Muscle of back (tissue), 3 donors: ENCODE measurements at regions not wholly inside any gene's neighbourhood (a gene's known extent, or its start where the extent isn't known, plus 50 kb on each side); places are given as distances from the start of the nearest gene placed in this dataset.
A peak's percentile ranks its signal among the peaks of the same experiment; 100 is the strongest.
"Not testable (repeated sequence)": the region's sequence is repeated elsewhere in the genome, so short reads cannot be mapped to it uniquely, and the experiment has no call there.

Experiments
- DNase-seq, 3 donors: peaks; one replicate each; pipeline versions ENCODE4 v3.0.0 to v3.0.0-alpha.2; 2013

GRCh38 chr6:164700497-164700896 is 608.9 kb downstream of the C6orf118 start:
- DNase-seq: no peak

DNA sequence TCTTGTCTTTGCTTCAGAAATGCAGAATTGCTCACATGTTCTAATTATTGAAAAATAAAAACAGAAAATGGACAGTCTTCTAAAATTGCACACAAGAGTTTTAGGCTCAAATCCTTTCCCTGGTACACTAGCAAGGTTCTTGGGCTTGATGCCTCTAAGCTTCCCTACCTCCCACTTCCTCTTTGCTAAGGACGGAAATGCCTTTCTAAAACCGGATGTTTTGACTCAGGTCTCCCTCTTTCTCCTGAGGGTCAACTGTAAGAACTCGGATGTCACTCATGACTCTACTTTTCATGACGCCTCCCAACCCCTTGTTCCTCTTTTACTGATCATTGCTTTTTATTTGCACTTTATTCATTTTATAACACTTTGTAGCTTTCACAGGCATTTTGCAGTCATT is 613.5 kb downstream of the C6orf118 start:
- DNase-seq: no peak

DNA sequence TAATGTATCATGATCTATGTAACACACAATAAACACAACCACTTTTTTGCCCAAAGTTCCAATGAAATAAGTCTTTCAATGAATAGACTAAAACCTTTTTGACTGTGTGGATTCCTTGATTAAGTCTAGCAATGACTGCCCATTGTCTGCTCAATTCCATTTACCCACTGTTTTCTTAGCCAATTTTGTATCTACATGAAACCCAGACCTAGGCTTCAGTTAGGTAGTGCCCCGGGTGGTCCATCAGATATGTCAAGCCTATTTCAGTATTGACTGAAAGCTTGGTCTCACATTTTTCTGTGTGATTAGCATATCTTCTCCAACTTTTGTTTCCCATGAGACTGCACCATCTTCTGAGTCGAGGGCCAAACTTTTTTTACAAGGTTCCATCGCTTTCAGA is 615.0 kb downstream of the C6orf118 start:
- peak in 1 of 3 donors; percentile 2 for DNase-seq

- peak; percentile 64 to 92 (median 75) for DNase-seq
Observed at GRCh38 chr6:164693944-164694343, 615.5 kb downstream of the C6orf118 start.

DNA sequence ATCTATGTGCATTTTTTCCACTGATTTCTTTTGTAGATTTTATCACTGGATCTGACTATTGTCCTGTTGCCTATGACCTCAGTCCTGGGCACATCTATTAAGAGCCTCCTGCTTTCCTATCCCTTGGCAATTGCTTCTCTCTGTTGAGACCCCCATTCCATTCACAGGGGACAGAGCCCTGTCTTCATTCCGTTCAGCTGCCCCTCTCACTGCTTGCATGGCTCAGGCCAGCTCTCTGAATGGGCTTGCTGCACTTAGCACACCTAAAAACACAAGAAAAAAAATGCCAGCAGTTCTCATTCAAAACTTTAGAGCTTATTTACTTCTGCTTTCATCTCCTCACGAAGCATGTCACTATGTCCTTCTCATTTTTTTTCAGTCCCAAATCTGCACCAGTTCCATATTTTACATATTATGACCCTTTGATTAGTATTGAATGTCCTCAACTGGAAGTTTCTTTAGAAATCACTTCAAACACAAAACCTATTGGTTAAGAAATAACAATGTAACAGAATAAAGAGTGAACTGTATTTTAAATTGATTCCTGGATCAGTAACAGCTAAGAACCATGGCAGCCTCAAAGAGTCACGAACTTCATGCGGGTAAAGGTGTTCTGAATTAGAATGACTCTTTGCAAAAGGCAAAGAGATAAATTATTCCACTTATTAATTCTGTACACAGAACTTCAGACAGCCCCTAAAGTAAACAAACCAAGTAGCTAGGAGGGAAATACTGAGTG is 616.5 kb downstream of the C6orf118 start:
- no peak for DNase-seq

- DNase-seq: no peak
Observed at GRCh38 chr6:164690702-164691500, 618.5 kb downstream of the C6orf118 start.

DNA sequence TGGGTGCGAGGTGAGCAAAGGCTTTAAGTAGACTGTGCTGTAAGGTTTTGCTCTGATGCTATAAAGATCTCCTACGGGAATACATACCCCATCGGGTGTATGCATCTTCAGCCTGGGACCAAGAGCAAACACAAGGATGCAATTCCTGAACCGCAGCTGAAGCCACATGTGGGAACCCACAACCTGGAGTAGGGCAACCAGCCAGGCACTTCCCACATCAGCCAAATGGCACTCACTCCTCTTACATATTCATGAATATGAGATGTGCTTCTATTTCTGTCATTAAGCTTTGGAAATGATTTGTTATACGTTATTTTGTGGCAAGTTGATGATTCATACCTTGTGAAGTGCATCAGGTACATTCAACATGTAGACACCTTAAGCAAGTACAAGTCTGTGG is 619.2 kb downstream of the C6orf118 start:
- no peak for DNase-seq

- no peak for DNase-seq
Observed at GRCh38 chr6:164665328-164665727, 644.1 kb downstream of the C6orf118 start.

- DNase-seq: no peak
Observed at GRCh38 chr6:164663634-164664033, 645.8 kb downstream of the C6orf118 start.

DNA sequence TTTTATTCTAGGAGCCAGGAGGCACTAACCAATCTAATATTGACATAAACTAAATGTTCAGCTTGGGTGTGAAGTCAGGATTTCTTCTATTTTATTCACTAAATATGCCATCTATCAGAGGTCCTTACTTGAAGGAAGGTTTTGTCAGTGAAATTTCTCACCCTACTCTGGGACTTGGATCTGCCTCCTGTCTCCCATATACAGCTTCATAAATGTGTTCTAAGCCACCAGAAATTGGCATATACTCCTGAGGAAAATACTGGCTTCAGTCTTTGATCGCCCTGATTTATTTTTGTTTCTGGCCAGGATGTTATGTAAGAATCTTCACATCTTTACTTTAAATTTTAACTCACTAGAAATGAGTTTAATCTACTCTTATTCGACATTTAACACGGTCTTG is 647.7 kb downstream of the C6orf118 start:
- DNase-seq: no peak

- no peak for DNase-seq
Observed at GRCh38 chr6:164660781-164661180, 648.6 kb downstream of the C6orf118 start.

DNA sequence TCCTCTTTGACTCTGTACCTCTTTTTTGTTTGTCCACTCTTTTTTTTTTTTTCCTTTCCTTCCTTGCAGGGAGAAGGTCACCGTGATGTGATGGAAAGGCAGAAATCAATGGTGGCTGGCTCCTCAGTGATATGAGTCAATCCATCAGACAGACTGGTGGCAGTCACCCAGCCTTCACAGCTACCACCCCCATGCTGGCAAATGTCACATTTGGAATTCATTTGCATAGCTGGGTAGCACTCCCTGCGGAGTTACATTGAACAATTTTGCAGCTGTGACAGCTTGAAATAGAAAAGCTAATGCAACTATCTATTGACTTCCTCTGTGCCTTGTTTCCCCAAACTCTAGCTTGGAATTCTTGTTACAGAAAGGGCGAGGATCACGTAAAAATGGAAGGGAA is 668.4 kb downstream of the C6orf118 start:
- peak in 2 of 3 donors; percentile 1 to 11 for DNase-seq

DNA sequence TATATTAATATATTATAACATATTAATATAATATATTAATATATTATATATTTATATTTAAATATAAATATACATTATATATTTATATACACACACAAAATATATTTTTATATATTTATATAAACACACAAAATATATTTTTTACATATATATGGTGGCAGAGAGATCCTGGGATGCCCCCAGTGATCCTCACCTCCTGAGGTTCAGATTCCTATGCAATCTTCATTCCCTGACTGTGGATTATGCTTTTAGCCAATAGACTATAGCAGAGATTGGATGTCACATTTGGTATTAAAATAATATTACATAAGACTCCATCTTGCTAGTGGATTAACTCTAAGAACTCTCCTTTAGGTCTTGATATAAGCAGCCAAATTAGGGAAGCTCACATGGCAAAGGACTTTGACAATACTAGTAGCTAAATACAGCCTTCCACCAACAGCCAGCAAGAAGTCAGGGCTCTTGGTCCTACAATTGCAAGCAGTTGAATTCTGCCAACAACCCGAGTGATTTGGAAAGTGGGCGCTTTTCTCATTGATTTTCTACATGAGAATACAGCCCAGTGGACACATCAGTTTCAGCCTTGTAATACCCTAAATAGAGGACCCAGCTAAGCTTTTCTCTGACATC is 681.0 kb downstream of the C6orf118 start:
- DNase-seq: no peak

DNA sequence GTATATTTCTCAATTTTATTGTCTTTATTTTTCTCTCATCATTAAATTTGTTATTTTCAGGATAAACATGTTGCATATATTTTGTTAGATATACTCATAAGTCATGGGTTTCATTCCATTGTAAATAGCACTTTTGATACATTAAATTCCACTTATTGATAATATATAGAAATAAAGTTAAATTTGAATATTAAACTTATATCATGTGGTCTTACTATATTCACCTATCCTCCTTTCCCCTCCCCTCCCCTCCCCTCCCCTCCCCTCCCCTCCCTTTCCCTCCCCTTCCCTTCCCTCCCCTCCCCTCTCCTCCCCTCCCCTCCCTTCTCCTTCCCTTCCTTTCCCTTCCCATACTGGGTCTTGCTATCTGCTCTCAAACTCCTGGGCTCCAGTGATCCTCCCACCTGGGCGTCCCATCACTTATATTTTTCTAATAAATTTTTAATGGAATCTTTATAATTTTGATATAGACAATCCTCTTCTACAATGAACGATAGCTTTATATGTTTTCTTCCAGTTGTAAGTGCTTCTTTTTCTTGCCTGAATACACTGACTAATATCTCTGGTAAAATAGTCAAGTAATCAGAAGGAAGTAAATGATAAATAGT is 692.4 kb downstream of the C6orf118 start:
- DNase-seq: no peak

GRCh38 chr6:164612751-164613150 is 696.7 kb downstream of the C6orf118 start:
- DNase-seq: no peak

DNA sequence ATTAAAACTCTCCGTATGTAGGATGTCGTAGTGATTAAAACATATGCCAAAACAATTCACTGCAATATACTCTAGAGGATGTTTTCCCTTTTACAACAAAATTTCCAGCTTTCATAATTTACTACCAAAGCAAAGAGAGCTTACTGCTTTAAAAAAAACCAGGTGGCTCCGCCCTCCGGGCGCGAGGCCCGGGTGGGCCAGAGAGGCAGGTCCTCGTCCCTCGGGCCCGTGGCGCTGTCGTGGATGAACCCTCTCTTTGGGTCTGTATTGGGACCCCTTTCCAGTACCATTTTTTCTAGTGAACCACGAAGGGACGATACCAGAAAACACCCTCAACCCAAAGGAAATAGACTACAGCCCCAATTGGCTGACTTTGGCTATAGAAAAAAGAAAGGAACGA is 698.5 kb downstream of the C6orf118 start:
- DNase-seq: not testable (repeated sequence)

DNA sequence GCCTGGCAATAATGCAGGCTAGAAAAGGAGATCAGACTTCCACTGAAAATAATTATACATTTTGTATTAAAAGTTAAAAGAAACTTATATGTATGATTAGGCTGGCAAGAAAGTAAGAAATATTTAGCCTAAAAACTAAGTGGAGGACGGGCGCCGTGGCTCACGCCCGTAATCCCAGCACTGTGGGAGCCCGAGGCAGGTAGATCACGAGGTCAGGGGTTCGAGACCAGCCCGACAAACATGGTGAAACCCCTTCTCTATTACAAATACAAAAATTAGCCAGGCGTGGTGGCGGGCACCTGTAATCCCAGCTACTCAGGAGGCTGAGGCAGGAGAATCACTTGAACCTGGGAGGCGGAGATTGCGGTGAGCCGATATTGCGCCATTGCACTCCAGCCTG is 707.0 kb downstream of the C6orf118 start:
- not testable (repeated sequence) for DNase-seq

DNA sequence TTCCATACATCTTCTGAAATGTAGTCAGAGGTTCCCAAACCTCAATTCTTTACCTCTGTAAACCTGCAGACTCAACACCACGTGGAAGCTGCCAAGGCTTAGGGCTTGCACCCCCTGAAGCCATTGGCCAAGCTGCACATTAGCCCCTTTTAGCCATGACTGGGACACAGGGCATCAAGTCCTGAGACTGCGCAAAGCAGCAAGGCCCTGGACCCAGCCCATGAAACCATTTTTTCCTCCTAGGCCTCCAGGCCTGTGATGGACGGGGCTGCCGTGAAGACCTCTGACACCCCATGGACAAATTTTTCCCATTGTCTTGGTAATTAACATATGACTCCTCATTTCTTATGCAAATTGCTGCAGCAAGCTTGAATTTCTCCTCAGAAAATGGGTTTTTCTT is 727.8 kb downstream of the C6orf118 start:
- DNase-seq: no peak

DNA sequence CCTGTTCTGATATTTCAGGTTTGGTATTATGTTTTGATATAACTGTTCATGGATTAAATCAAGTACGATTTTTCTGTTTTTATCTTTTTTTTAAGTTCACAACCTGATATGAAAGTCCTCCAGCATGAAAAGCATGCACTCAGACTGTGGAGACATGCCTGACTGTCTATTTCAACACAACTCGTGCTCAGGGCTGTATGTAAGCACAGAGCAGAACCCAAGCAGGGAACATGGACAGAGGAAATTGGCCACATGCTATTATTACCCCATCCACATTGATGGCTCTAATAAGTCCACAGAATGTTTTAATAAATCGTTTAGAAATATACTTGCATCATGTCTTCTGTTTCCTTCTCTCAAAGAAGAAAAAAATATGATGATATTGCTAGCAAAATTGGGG is 730.4 kb downstream of the C6orf118 start:
- peak in 1 of 3 donors; percentile 28 for DNase-seq

GRCh38 chr6:164578616-164579015 is 730.8 kb downstream of the C6orf118 start:
- peak in 1 of 3 donors; percentile 48 for DNase-seq

DNA sequence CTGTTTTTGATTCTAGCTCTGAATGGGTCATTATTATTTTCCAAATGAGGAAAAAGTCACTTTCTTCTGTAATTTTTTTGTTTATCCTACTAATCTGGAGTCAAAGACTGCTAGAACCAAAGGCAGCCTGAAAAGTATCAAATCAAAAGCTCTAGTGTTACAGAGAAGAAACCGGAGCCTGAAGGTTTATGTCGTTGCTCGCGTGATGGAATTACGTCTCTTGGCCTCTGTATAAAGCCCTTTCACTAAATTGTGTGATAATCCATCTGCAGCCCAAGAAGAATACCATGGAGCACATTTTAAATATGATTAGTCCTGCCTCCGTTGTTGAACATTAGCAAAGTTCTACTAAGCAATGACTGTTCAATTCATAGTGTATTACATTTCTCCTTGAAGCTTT is 738.6 kb downstream of the C6orf118 start:
- no peak for DNase-seq

GRCh38 chr6:164569509-164569908 is 739.9 kb downstream of the C6orf118 start:
- DNase-seq: no peak
